Left ventricle myocardium inferior (tissue), 1 donor: ENCODE measurements at regions not wholly inside any gene's neighbourhood (a gene's known extent, or its start where the extent isn't known, plus 50 kb on each side); places are given as distances from the start of the nearest gene placed in this dataset.

Source experiments
- DNase-seq: peaks from one replicate; pipeline ENCODE4 v3.0.0-alpha.2; 2020
- H3K27ac ChIP-seq: fragments of 200-600 bp; replicated peaks from 2 replicates; pipeline ENCODE4 v1.8.0; 2021
- H3K27me3 ChIP-seq: fragments of 200-600 bp; 2 replicates; pipeline ENCODE4 v1.8.0; 2021; ENCODE audit warnings: low read depth
- H3K36me3 ChIP-seq: fragments of 200-600 bp; 2 replicates; pipeline ENCODE4 v1.8.0; 2021
- H3K4me1 ChIP-seq: fragments of 200-600 bp; 2 replicates; pipeline ENCODE4 v1.8.0; 2021
- H3K4me3 ChIP-seq: fragments of 200-600 bp; 2 replicates; pipeline ENCODE4 v1.8.0; 2021; ENCODE audit warnings: mild to moderate bottlenecking, moderate library complexity
- H3K9me3 ChIP-seq: fragments of 200-600 bp; replicated peaks from 2 replicates; pipeline ENCODE4 v1.8.0; 2021
- CTCF ChIP-seq: fragments of 200-600 bp; IDR thresholded peaks from 2 replicates; pipeline ENCODE4 v1.8.0; 2021; ENCODE audit warnings: antibody characterized with exemption, mild to moderate bottlenecking, borderline replicate concordance
- intact Hi-C: fragments of 100-400 bp; cut with micrococcal nuclease; formaldehyde crosslinking; loops from one replicate; pipeline ENCODE4 v1.11.0; 2022
- donor health status: DM: no; HTN: yes; CAD: no; lungs with severe emphysema.

- Histone ChIP-seq H3K9me3 (peaks cover 15% of the 10 kb centered on the region), H3K27me3 (no peaks in the 10 kb centered on the region), H3K27ac (peak overlapping the region; percentile 53), H3K4me1 (peaks cover 84% of the 10 kb centered on the region), H3K36me3 (peaks cover 4% of the 10 kb centered on the region), H3K4me3 (no peak overlapping the region)
- TF ChIP-seq CTCF, result no peak
- no peak for DNase-seq
- intact Hi-C loops, result no loop called here
Measured at GRCh38 chr9:673966-674526, 167.5 kb upstream of the DMRT1 start.

- no peak overlapping the region for H3K4me3 ChIP-seq
- H3K27ac ChIP-seq, result peak overlapping the region; percentile 36
- H3K27me3 ChIP-seq, result no peaks in the 10 kb centered on the region
Measured at GRCh38 chr9:675697-676370, 165.7 kb upstream of the DMRT1 start.

GRCh38 chr9:676780-677438 is 164.6 kb upstream of the DMRT1 start:
- peak overlapping the region; percentile 79 for H3K27ac ChIP-seq
- intact Hi-C loops, result no loop called here
- peaks cover 69% of the 10 kb centered on the region for H3K4me1 ChIP-seq

More at GRCh38 chr9:675697-676370, 165.7 kb upstream of the DMRT1 start:
- H3K9me3 ChIP-seq, result no peaks in the 10 kb centered on the region
- no peak for DNase-seq
- H3K36me3 ChIP-seq, result peaks cover 4% of the 10 kb centered on the region
- intact Hi-C loops, result no loop called here
- no peak for TF ChIP-seq CTCF
- peaks cover 76% of the 10 kb centered on the region for H3K4me1 ChIP-seq

GRCh38 chr9:677461-678097 is 163.9 kb upstream of the DMRT1 start:
- Histone ChIP-seq H3K9me3 (no peaks in the 10 kb centered on the region), H3K36me3 (peaks cover 4% of the 10 kb centered on the region), H3K27ac (peak overlapping the region; percentile 79), H3K27me3 (no peaks in the 10 kb centered on the region), H3K4me1 (peaks cover 66% of the 10 kb centered on the region), H3K4me3 (peak overlapping the region; percentile 60)
- no peak for TF ChIP-seq CTCF
- intact Hi-C loops, result no loop called here
- no peak for DNase-seq

More at GRCh38 chr9:676780-677438, 164.6 kb upstream of the DMRT1 start:
- no peak for TF ChIP-seq CTCF
- Histone ChIP-seq H3K9me3 (no peaks in the 10 kb centered on the region), H3K27me3 (no peaks in the 10 kb centered on the region), H3K36me3 (peaks cover 4% of the 10 kb centered on the region), H3K4me3 (peak overlapping the region; percentile 60)
- DNase-seq, result no peak

GRCh38 chr9:678897-679296 is 162.6 kb upstream of the DMRT1 start:
- Histone ChIP-seq H3K27me3 (no peaks in the 10 kb centered on the region), H3K36me3 (peaks cover 4% of the 10 kb centered on the region), H3K9me3 (no peaks in the 10 kb centered on the region), H3K4me3 (no peak overlapping the region), H3K27ac (no peak overlapping the region), H3K4me1 (peaks cover 66% of the 10 kb centered on the region)
- no peak for DNase-seq
- TF ChIP-seq CTCF, result no peak
- intact Hi-C loops, result no loop called here
